SK-N-SH (cell line): ENCODE measurements at regions not wholly inside any gene's neighbourhood (a gene's known extent, or its start where the extent isn't known, plus 50 kb on each side); places are given as distances from the start of the nearest gene placed in this dataset.

ENCODE experiments used
- CTCF ChIA-PET: fragments of 300-600, 350-600 bp; formaldehyde crosslinking; extraction: SDS; loops from one replicate; lab custom pipeline; 2021; lab: Yijun Ruan, JAX
- POLR2A ChIA-PET: fragments of 350-600 bp; sonication (Branson Sonifier 250); formaldehyde crosslinking; extraction: SDS; loops from one replicate; lab custom pipeline; 2020; ENCODE audit warnings: antibody characterized with exemption, inconsistent platforms; lab: Yijun Ruan, JAX
- DNase-seq: peaks from one replicate; pipeline ENCODE4 v3.0.0; 2012
- H2AFZ ChIP-seq: fragments of 200-600 bp; sonication (generic); 2 replicates; pipeline ENCODE4 v1.8.1; 2016; ENCODE audit warnings: antibody characterized with exemption, mild to moderate bottlenecking, low read depth
- H3F3A ChIP-seq: fragments of 200-600 bp; sonication (generic); replicated peaks from 2 replicates; pipeline ENCODE3; 2016; ENCODE audit warnings: antibody characterized with exemption, mild to moderate bottlenecking; ENCODE audit not compliant: insufficient read depth
- H3K27ac ChIP-seq, 2 experiments: fragments of 200-500 bp in 1 of 2; fragments of 200-600 bp in 1 of 2; sonication (Bioruptor generic) in 1 of 2; sonication (generic), shearing (Covaris generic) in 1 of 2; 2 replicates each; pipeline versions ENCODE4 v1.5.1 to v1.6.1; 2014 to 2016; ENCODE audit warnings: low read depth in 2 of 2, inconsistent platforms in 1 of 2, low read length in 1 of 2, mild to moderate bottlenecking in 1 of 2, mixed read lengths in 1 of 2
- H3K27me3 ChIP-seq: fragments of 200-600 bp; sonication (generic), shearing (Covaris generic); 2 replicates; pipeline ENCODE4 v1.6.1; 2016; ENCODE audit warnings: mixed run types; ENCODE audit not compliant: insufficient read depth
- H3K36me3 ChIP-seq, 2 experiments: fragments of 200-500 bp in 1 of 2; fragments of 200-600 bp in 1 of 2; sonication (Bioruptor generic) in 1 of 2; sonication (generic) in 1 of 2; replicated peaks in 1 of 2; 2 replicates each; pipeline versions ENCODE3 to v1.5.1; 2014 to 2016; ENCODE audit warnings: low read length in 1 of 2, mild to moderate bottlenecking in 1 of 2; ENCODE audit not compliant: insufficient read depth in 2 of 2, control insufficient read depth in 1 of 2
- H3K4me1 ChIP-seq, 2 experiments: fragments of 200-500 bp in 1 of 2; fragments of 200-600 bp in 1 of 2; sonication (Bioruptor generic) in 1 of 2; sonication (generic), shearing (Covaris generic) in 1 of 2; 2 replicates each; pipeline versions ENCODE4 v1.5.1 to v1.6.1; 2014 to 2016; ENCODE audit warnings: low read depth in 1 of 2, low read length in 1 of 2, mixed run types in 1 of 2; ENCODE audit not compliant: insufficient read depth in 2 of 2, control insufficient read depth in 1 of 2
- H3K4me2 ChIP-seq: fragments of 200-600 bp; sonication (generic), shearing (Covaris generic); 2 replicates; pipeline ENCODE4 v1.6.1; 2017; ENCODE audit warnings: mixed run types
- H3K4me3 ChIP-seq, 2 experiments: fragments of 200-500 bp in 1 of 2; fragments of 200-600 bp in 1 of 2; sonication (Bioruptor generic) in 1 of 2; sonication (generic), shearing (Covaris generic) in 1 of 2; 2 replicates each; pipeline versions ENCODE4 v1.5.1 to v1.8.1; 2014 to 2016; ENCODE audit warnings: low read depth in 2 of 2, inconsistent platforms in 1 of 2, low read length in 1 of 2, mild to moderate bottlenecking in 1 of 2, mixed read lengths in 1 of 2, moderate library complexity in 1 of 2
- H3K79me2 ChIP-seq: fragments of 200-600 bp; sonication (generic); 2 replicates; pipeline ENCODE4 v1.8.1; 2017; ENCODE audit warnings: mild to moderate bottlenecking; ENCODE audit not compliant: insufficient read depth
- H3K9ac ChIP-seq: fragments of 200-600 bp; sonication (generic); 2 replicates; pipeline ENCODE4 v1.6.1; 2017; ENCODE audit warnings: mixed run types
- H3K9me2 ChIP-seq: fragments of 200-600 bp; sonication (generic); 2 replicates; pipeline ENCODE4 v1.6.1; 2017; ENCODE audit warnings: mixed run types
- H3K9me3 ChIP-seq: fragments of 200-600 bp; sonication (generic); 2 replicates; pipeline ENCODE4 v1.6.1; 2017; ENCODE audit warnings: mixed run types, mild to moderate bottlenecking, moderate library complexity
- H4K20me1 ChIP-seq: fragments of 200-600 bp; sonication (generic); 2 replicates; pipeline ENCODE4 v1.6.1; 2017; ENCODE audit warnings: mild to moderate bottlenecking, mixed run types; ENCODE audit not compliant: insufficient read depth
- GABPA ChIP-seq: IDR thresholded peaks from 2 replicates; pipeline ENCODE4 v1.4.0; 2012; ENCODE audit warnings: low read depth, mild to moderate bottlenecking
- JUND ChIP-seq: IDR thresholded peaks from 2 replicates; pipeline ENCODE4 v1.4.0; 2012
- MEF2A ChIP-seq: IDR thresholded peaks from 2 replicates; pipeline ENCODE4 v1.4.0; 2012; ENCODE audit warnings: low read depth, borderline replicate concordance
- MXI1 ChIP-seq: IDR thresholded peaks from 2 replicates; pipeline ENCODE4 v1.6.1; 2012; ENCODE audit warnings: mild to moderate bottlenecking, low read depth, low read length, improper control_type of control experiment
- RAD21 ChIP-seq: IDR thresholded peaks from 2 replicates; pipeline ENCODE4 v1.6.1; 2012; ENCODE audit warnings: mild to moderate bottlenecking, low read length
- RCOR1 ChIP-seq: fragments of 150-350 bp; IDR thresholded peaks from 2 replicates; pipeline ENCODE4 v1.6.1; 2017; ENCODE audit warnings: antibody characterized with exemption, low read length
- RXRA ChIP-seq: IDR thresholded peaks from 2 replicates; pipeline ENCODE4 v1.4.0; 2012; ENCODE audit warnings: low read depth, mild to moderate bottlenecking, borderline replicate concordance
- SIN3A ChIP-seq: IDR thresholded peaks from 2 replicates; pipeline ENCODE4 v1.6.1; 2012; ENCODE audit warnings: low read depth, mild to moderate bottlenecking, low read length, moderate library complexity, borderline replicate concordance
- SMC3 ChIP-seq: IDR thresholded peaks from 2 replicates; pipeline ENCODE4 v1.6.1; 2012; ENCODE audit warnings: low read depth, low read length, improper control_type of control experiment
- WGBS: methylation state at CpG from one replicate; pipeline ENCODE4 v1.1.6; 2017; ENCODE audit warnings: low lambda C conversion rate; 5-methylcytosine and 5-hydroxymethylcytosine counted together
- TF ChIP-seq, protein P1 (sequence below): fragments of 200-600 bp; sonication (generic); IDR thresholded peaks from 2 replicates; pipeline ENCODE4 v1.6.1; 2017; ENCODE audit warnings: antibody characterized with exemption, mild to moderate bottlenecking, moderate library complexity
- TF ChIP-seq, protein P2 (sequence below): IDR thresholded peaks from 2 replicates; pipeline ENCODE4 v1.4.0; 2012; ENCODE audit warnings: low read depth, borderline replicate concordance
- TF ChIP-seq, protein P3 (sequence below): IDR thresholded peaks from 2 replicates; pipeline ENCODE4 v1.4.0; 2012; ENCODE audit warnings: low read depth, borderline replicate concordance

DNA sequence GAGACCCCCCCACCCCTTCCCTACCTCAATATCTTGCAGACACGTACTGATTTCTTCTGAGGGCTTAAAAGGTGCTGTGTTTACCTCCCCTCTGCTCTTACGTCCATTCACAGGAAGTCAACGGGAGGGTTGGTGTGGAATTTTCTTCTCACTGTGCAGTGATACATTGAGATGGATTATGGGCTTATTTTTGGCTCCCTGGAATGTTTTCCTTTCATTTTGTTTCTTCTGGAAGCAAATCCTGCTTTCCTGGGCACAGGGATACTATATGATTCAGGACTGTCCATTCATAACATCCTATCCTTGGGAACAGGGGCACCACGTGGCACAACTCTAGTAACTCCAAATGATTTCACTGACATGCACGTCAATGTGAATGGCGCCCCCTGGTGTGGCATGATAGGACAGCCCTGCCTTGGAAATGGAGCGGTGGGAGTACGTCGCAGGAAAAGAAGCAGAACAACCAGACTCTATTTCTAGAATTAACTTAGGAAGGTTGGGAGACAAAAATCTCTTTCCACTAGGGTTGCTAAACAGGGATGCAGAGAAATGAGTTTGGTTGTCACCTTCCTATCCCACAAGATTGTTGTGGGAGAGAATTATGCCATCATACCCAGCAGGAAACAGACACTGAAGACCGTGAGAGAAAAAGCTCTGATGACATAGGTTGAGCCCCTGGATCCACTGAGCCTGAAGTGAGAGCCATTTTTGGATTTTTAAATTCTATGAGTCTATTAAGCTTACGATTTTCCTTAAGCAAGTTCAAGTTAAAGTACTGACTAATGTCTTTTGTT lies 146.5 kb upstream of the RAG2 start:
- Histone ChIP-seq H3K4me2 (no peak overlapping the region), H3K27me3 (no peaks in the 10 kb centered on the region), H3K27ac (no peak overlapping the region), H4K20me1 (no peaks in the 10 kb centered on the region), H3K79me2 (no peaks in the 10 kb centered on the region), H3K9ac (no peak overlapping the region), H3K9me3 (no peaks in the 10 kb centered on the region), H3F3A (peaks cover 10% of the 10 kb centered on the region), H3K36me3 (no peaks in the 10 kb centered on the region), H3K4me3 (peak overlapping the region in 1 of 2 experiments; percentile 29; a peak in 1 of 4 replicates), H3K4me1 (peaks cover 6 to 8% of the 10 kb centered on the region in 2 experiments; a peak in 3 of 4 replicates), H3K9me2 (no peaks in the 10 kb centered on the region), H2AFZ (no peak overlapping the region)
- peak; percentile 48 for DNase-seq
- POLR2A ChIA-PET, result interaction anchor here (0.7 kb wide), 1 partner anchor 264 kb away, joined by 3 read pairs; no protein-coding TSS in a partner anchor
- CTCF ChIA-PET, result interaction anchor here (0.6 to 4.0 kb wide), 11 partner anchors 9 to 181 kb away, joined by 3 to 44 read pairs (median 3); no protein-coding TSS in a partner anchor
- TF ChIP-seq RXRA (no peak), RAD21 (peak; percentile 55), GABPA (no peak), SMC3 (peak; percentile 61)
- TF ChIP-seq, protein P1, sequence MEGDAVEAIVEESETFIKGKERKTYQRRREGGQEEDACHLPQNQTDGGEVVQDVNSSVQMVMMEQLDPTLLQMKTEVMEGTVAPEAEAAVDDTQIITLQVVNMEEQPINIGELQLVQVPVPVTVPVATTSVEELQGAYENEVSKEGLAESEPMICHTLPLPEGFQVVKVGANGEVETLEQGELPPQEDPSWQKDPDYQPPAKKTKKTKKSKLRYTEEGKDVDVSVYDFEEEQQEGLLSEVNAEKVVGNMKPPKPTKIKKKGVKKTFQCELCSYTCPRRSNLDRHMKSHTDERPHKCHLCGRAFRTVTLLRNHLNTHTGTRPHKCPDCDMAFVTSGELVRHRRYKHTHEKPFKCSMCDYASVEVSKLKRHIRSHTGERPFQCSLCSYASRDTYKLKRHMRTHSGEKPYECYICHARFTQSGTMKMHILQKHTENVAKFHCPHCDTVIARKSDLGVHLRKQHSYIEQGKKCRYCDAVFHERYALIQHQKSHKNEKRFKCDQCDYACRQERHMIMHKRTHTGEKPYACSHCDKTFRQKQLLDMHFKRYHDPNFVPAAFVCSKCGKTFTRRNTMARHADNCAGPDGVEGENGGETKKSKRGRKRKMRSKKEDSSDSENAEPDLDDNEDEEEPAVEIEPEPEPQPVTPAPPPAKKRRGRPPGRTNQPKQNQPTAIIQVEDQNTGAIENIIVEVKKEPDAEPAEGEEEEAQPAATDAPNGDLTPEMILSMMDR, result peak; percentile 79
- TF ChIP-seq, protein P2, sequence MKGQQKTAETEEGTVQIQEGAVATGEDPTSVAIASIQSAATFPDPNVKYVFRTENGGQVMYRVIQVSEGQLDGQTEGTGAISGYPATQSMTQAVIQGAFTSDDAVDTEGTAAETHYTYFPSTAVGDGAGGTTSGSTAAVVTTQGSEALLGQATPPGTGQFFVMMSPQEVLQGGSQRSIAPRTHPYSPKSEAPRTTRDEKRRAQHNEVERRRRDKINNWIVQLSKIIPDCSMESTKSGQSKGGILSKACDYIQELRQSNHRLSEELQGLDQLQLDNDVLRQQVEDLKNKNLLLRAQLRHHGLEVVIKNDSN, result peak; percentile 38; the same call in 1 of the 2 replicates
- WGBS, result 68% methylated on average over 11 of the region's 11 CpGs

DNA sequence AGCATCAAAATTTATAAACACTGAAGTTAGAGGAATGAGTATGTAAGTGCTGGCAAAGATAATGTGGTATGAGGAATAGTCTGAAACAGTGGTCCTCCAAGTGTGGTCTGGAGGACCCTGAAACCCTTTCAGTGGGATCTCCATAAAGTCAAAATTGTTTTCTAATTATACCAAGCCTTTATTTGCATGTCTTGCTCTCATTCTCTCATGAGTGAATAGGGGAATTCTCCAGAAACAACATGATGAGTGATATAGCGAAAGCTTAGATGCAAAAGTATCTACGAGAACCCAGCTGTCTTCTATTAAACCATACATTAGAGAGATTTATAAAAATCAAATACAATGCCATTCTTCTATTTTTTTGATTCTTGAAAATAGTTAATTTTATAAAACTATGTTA lies 145.0 kb upstream of the RAG2 start:
- Histone ChIP-seq H3K79me2 (no peaks in the 10 kb centered on the region), H3F3A (peaks cover under 1% of the 10 kb centered on the region), H2AFZ (no peak overlapping the region), H3K27me3 (no peaks in the 10 kb centered on the region), H3K36me3 (no peaks in the 10 kb centered on the region), H3K9ac (no peak overlapping the region), H3K4me1 (peaks cover 0 to 3% of the 10 kb centered on the region in 2 experiments; a peak in 2 of 4 replicates), H4K20me1 (no peaks in the 10 kb centered on the region), H3K9me3 (no peaks in the 10 kb centered on the region), H3K27ac (no peak overlapping the region), H3K4me3 (no peak overlapping the region), H3K9me2 (no peaks in the 10 kb centered on the region), H3K4me2 (no peak overlapping the region)
- TF ChIP-seq MXI1 (no peak), RCOR1 (no peak), JUND (no peak), SIN3A (no peak), MEF2A (no peak)
- TF ChIP-seq, protein P3, sequence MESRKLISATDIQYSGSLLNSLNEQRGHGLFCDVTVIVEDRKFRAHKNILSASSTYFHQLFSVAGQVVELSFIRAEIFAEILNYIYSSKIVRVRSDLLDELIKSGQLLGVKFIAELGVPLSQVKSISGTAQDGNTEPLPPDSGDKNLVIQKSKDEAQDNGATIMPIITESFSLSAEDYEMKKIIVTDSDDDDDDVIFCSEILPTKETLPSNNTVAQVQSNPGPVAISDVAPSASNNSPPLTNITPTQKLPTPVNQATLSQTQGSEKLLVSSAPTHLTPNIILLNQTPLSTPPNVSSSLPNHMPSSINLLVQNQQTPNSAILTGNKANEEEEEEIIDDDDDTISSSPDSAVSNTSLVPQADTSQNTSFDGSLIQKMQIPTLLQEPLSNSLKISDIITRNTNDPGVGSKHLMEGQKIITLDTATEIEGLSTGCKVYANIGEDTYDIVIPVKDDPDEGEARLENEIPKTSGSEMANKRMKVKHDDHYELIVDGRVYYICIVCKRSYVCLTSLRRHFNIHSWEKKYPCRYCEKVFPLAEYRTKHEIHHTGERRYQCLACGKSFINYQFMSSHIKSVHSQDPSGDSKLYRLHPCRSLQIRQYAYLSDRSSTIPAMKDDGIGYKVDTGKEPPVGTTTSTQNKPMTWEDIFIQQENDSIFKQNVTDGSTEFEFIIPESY, result no peak
- ChIA-PET CTCF (interaction anchor here (0.7 to 4.0 kb wide), 7 partner anchors 13 to 250 kb away, joined by 3 to 44 read pairs (median 5); no protein-coding TSS in a partner anchor), POLR2A (no interaction called here)
- DNase-seq, result no peak
- WGBS, result 71% methylated on average over 2 of the region's 2 CpGs
